ENCODE measurements at regions not wholly inside any gene's neighbourhood (a gene's known extent, or its start where the extent isn't known, plus 50 kb on each side); places are given as distances from the start of the nearest gene placed in this dataset.

GRCh38 chr4:123455360-123455759, 58.8 kb downstream of the SPRY1 start:
- ATAC-seq, result no peak

GRCh38 chr4:123462007-123462406, 65.4 kb downstream of the SPRY1 start:
- ATAC-seq, result no peak

GRCh38 chr4:123463869-123464268, 67.3 kb downstream of the SPRY1 start:
- no peak for ATAC-seq

- ATAC-seq, result no peak
These were observed 68.8 kb downstream of the SPRY1 start for GRCh38 chr4:123465416-123465815.

GRCh38 chr4:123466080-123466785, 69.6 kb downstream of the SPRY1 start:
- no peak for ATAC-seq

- ATAC-seq, result no peak
These were observed 72.0 kb downstream of the SPRY1 start for GRCh38 chr4:123468479-123469031.

GRCh38 chr4:123469245-123469644, 72.7 kb downstream of the SPRY1 start:
- ATAC-seq, result no peak

- ATAC-seq, result no peak
These were observed 73.1 kb downstream of the SPRY1 start for GRCh38 chr4:123469696-123470095.

GRCh38 chr4:123470640-123471039, 74.0 kb downstream of the SPRY1 start:
- no peak for ATAC-seq

- no peak for ATAC-seq
These were observed 75.2 kb downstream of the SPRY1 start for GRCh38 chr4:123471655-123472369.

- no peak for ATAC-seq
These were observed 78.2 kb downstream of the SPRY1 start for GRCh38 chr4:123474817-123475216.

- ATAC-seq, result no peak
These were observed 79.5 kb downstream of the SPRY1 start for GRCh38 chr4:123476089-123476488.

GRCh38 chr4:123477711-123478209, 81.2 kb downstream of the SPRY1 start:
- peak; percentile 55 to 59 for ATAC-seq

GRCh38 chr4:123478859-123479345, 82.3 kb downstream of the SPRY1 start:
- ATAC-seq, result no peak

- no peak for ATAC-seq
These were observed 83.3 kb downstream of the SPRY1 start for GRCh38 chr4:123479944-123480343.

GRCh38 chr4:123480706-123481418, 84.3 kb downstream of the SPRY1 start:
- no peak for ATAC-seq

- no peak for ATAC-seq
These were observed 85.1 kb downstream of the SPRY1 start for GRCh38 chr4:123481717-123482116.

- no peak for ATAC-seq
These were observed 87.8 kb downstream of the SPRY1 start for GRCh38 chr4:123484291-123484926.

- ATAC-seq, result no peak
These were observed 89.0 kb downstream of the SPRY1 start for GRCh38 chr4:123485601-123486000.

- ATAC-seq, result peak; percentile 60 to 74
These were observed 92.3 kb downstream of the SPRY1 start for GRCh38 chr4:123488916-123489315.

- ATAC-seq, result no peak
These were observed 98.9 kb downstream of the SPRY1 start for GRCh38 chr4:123495530-123495929.

GRCh38 chr4:123496421-123496820, 99.8 kb downstream of the SPRY1 start:
- no peak for ATAC-seq

GRCh38 chr4:123497340-123497739, 100.7 kb downstream of the SPRY1 start:
- no peak for ATAC-seq

Data from activated CD4-positive, CD25-positive, alpha-beta regulatory T cell treated with anti-CD3 and anti-CD28 coated beads, Interleukin-2, amount 50 U/mL, for 24 hours (primary cell).